ENCODE measurements at regions not wholly inside any gene's neighbourhood (a gene's known extent, or its start where the extent isn't known, plus 50 kb on each side); places are given as distances from the start of the nearest gene placed in this dataset.

DNA sequence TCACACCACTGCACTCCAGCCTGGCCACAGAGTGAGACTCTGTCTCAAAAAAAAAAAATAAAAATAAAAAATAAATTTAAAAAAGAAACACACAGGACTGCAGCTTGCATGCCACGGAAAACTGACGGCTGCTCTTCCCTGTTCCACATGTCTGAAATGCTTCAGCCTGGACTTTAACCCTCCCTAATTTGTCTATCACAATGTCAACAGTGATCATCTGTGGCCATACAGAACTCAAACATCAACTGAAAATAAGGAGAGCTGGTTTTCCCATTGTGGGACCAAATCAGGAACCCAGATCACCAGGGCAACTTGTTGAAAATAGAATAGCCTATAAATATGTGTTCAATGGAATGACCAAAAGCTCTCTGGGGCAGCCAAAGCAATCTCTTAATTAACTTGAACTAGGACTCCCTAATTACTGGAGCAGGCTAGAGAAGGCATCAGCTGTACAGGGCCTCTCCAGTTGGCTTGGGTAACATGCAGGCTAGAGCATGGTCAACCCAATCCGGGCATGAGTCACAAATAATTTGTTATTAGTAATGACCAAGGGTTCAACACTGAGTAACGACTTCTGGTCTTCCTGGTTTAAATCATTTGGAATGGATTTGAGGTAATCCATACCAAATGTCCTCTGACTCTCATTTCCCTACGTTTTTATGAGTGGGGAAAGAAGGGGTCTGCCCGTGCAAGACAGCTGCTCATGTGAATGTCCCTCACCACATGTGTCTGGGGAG lies 62.7 kb upstream of the KAZN start:
- peaks cover 3 to 13% of the 10 kb centered on the region in 2 donors for H3K27me3 ChIP-seq (ENCODE audit: control insufficient read depth in 2 of 2, insufficient read depth in 2 of 2, low read length in 2 of 2)
- H3K4me2 ChIP-seq (replicated peaks; ENCODE audit: extremely low read depth, low read length, poor library complexity, severe bottlenecking): no peak overlapping the region
- H3K4me1 Mint-ChIP-seq: no peaks in the 10 kb centered on the region
- peaks cover 0 to 4% (median 0%) of the 10 kb centered on the region in 7 donors for H3K9me3 Mint-ChIP-seq
- DNase-seq: no peak
- no peaks in the 10 kb centered on the region for H4K20me1 ChIP-seq (ENCODE audit: insufficient read depth, low read length)
- H3K9me3 ChIP-seq (replicated peaks in 1 of 2; ENCODE audit: control insufficient read depth in 1 of 2, insufficient read depth in 1 of 2, low read length in 2 of 2): no peaks in the 10 kb centered on the region
- 92% methylated on average over 2 of the region's 6 CpGs for WGBS (ENCODE audit: insufficient coverage)
- no peak overlapping the region for H3K9ac ChIP-seq (ENCODE audit: insufficient read depth, low read length, poor library complexity, severe bottlenecking)
- TF ChIP-seq CTCF (IDR thresholded peaks at IDR 0.05): no peak
- H3K4me3 ChIP-seq (replicated peaks in 1 of 3; ENCODE audit: low read depth in 2 of 3, low read length in 3 of 3): no peak overlapping the region
- H3K4me1 ChIP-seq (ENCODE audit: control insufficient read depth in 1 of 2, insufficient read depth in 2 of 2, low read length in 2 of 2): no peaks in the 10 kb centered on the region
- intact Hi-C loops (cut with micrococcal nuclease): no loop called here
- H3K27me3 Mint-ChIP-seq (ENCODE audit: low read depth in 3 of 3): peaks cover 2 to 15% (median 4%) of the 10 kb centered on the region in 3 donors
- H3K4me3 Mint-ChIP-seq: no peak overlapping the region
- no peak overlapping the region for H3K27ac Mint-ChIP-seq
- H3K27ac ChIP-seq (ENCODE audit: low read depth in 1 of 2, low read length in 2 of 2): no peak overlapping the region
- no peaks in the 10 kb centered on the region for H3K36me3 ChIP-seq (replicated peaks in 1 of 2; ENCODE audit: control insufficient read depth in 1 of 2, insufficient read depth in 2 of 2, low read length in 2 of 2)
- no peak overlapping the region for H2AFZ ChIP-seq (ENCODE audit: insufficient read depth, low read depth, low read length, poor library complexity, severe bottlenecking)
- H3K36me3 Mint-ChIP-seq: no peaks in the 10 kb centered on the region
- no peaks in the 10 kb centered on the region for H3K79me2 ChIP-seq (ENCODE audit: insufficient read depth, low read length)

DNA sequence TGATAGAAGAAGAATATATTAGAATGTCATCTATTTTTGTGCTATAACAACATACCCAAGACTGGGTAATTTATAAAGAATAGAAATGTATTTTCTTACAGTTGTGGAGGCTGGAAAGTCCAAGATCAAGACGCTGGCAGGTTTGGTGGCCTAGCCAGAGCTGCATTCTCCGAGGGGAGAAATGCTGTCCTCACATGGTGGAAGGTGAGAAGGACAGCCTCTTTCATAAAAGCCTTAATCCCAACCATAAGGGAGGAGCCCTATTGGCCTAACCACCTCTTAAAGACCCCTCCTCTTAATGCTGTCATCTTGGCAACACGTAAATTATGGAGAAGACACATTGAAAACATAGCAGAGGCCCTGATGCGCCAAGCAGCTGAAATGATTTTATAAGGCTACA lies 60.1 kb upstream of the KAZN start:
- Histone ChIP-seq H4K20me1 (ENCODE audit: insufficient read depth, low read length) (no peaks in the 10 kb centered on the region), H3K4me1 (ENCODE audit: control insufficient read depth in 1 of 2, insufficient read depth in 2 of 2, low read length in 2 of 2) (peaks cover 9 to 10% of the 10 kb centered on the region in 2 donors), H3K9ac (ENCODE audit: insufficient read depth, low read length, poor library complexity, severe bottlenecking) (no peak overlapping the region), H3K27me3 (ENCODE audit: control insufficient read depth in 2 of 2, insufficient read depth in 2 of 2, low read length in 2 of 2) (peaks cover 3 to 13% of the 10 kb centered on the region in 2 donors), H3K4me3 (replicated peaks in 1 of 3; ENCODE audit: low read depth in 2 of 3, low read length in 3 of 3) (no peak overlapping the region), H3K79me2 (ENCODE audit: insufficient read depth, low read length) (no peaks in the 10 kb centered on the region), H3K27ac (ENCODE audit: low read depth in 1 of 2, low read length in 2 of 2) (no peak overlapping the region), H3K36me3 (replicated peaks in 1 of 2; ENCODE audit: control insufficient read depth in 1 of 2, insufficient read depth in 2 of 2, low read length in 2 of 2) (no peaks in the 10 kb centered on the region), H3K4me2 (replicated peaks; ENCODE audit: extremely low read depth, low read length, poor library complexity, severe bottlenecking) (no peak overlapping the region), H2AFZ (ENCODE audit: insufficient read depth, low read depth, low read length, poor library complexity, severe bottlenecking) (no peak overlapping the region), H3K9me3 (replicated peaks in 1 of 2; ENCODE audit: control insufficient read depth in 1 of 2, insufficient read depth in 1 of 2, low read length in 2 of 2) (no peaks in the 10 kb centered on the region)
- peaks cover 4 to 13% (median 11%) of the 10 kb centered on the region in 3 donors for H3K27me3 Mint-ChIP-seq (ENCODE audit: low read depth in 3 of 3)
- H3K27ac Mint-ChIP-seq: no peak overlapping the region
- intact Hi-C loops (cut with micrococcal nuclease): no loop called here
- WGBS (ENCODE audit: insufficient coverage): no CpG with 5 or more reads among the region's 4 CpGs
- peaks cover 10% of the 10 kb centered on the region for H3K4me1 Mint-ChIP-seq
- no peak for DNase-seq
- peaks cover 0 to 4% (median 2%) of the 10 kb centered on the region in 7 donors for H3K9me3 Mint-ChIP-seq
- TF ChIP-seq CTCF (IDR thresholded peaks at IDR 0.05): no peak
- H3K4me3 Mint-ChIP-seq: no peak overlapping the region
- H3K36me3 Mint-ChIP-seq: no peaks in the 10 kb centered on the region
